ENCODE measurements at regions not wholly inside any gene's neighbourhood (a gene's known extent, or its start where the extent isn't known, plus 50 kb on each side); places are given as distances from the start of the nearest gene placed in this dataset.

DNA sequence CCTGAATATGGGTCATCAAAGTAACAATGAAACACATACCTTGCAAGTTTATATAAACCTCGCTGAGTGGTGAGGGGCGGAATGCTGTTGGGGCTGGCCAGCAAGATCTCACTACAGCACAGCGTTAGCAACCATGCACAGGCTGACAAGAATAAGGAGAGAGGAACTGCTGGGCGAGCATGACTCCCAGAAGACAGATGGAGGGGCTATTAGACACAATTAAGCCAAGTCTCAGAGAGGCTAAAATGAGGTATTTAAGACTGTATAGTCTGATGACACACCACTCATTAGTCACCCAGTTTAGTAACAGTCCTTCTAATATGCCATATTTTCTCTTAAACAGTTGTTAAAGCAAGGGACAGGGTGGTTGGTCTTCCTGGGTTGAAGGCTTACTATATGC, 340.2 kb upstream of the NR5A2 start:
- TF ChIP-seq, protein P1, sequence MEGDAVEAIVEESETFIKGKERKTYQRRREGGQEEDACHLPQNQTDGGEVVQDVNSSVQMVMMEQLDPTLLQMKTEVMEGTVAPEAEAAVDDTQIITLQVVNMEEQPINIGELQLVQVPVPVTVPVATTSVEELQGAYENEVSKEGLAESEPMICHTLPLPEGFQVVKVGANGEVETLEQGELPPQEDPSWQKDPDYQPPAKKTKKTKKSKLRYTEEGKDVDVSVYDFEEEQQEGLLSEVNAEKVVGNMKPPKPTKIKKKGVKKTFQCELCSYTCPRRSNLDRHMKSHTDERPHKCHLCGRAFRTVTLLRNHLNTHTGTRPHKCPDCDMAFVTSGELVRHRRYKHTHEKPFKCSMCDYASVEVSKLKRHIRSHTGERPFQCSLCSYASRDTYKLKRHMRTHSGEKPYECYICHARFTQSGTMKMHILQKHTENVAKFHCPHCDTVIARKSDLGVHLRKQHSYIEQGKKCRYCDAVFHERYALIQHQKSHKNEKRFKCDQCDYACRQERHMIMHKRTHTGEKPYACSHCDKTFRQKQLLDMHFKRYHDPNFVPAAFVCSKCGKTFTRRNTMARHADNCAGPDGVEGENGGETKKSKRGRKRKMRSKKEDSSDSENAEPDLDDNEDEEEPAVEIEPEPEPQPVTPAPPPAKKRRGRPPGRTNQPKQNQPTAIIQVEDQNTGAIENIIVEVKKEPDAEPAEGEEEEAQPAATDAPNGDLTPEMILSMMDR (IDR thresholded peaks at IDR 0.05) = no peak
- no peak for TF ChIP-seq EZH2 (IDR thresholded peaks at IDR 0.05)

All from neural progenitor cell (in vitro differentiated cells).